NCI-H2171 (cell line): ENCODE measurements at regions not wholly inside any gene's neighbourhood (a gene's known extent, or its start where the extent isn't known, plus 50 kb on each side); places are given as distances from the start of the nearest gene placed in this dataset.
A peak's percentile ranks its signal among the peaks of the same experiment; 100 is the strongest.
"Not testable (repeated sequence)": the region's sequence is repeated elsewhere in the genome, so short reads cannot be mapped to it uniquely, and the experiment has no call there.

ENCODE experiments used
- DNase-seq: peaks from one replicate; lab custom pipeline; 2025; lab: John Stamatoyannopoulos, UW

DNA sequence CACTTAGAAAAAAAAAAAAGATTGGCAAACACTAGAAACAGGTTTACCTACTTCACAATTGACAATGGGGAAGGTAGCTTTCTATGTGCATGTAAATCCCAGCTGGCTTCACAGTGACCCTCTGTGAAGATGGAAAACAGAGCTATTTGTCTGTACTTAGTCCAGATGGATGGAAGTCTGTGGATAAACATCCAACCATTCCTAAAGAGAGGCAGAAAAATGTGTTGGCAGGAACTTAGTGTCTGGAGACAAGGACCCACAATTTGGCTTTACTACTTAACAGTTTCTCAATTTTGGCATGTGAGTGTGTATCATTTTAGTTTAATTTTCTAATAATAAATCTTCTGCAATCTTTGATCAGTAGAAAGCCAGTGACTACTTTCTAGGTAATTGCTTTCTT lies 154.4 kb downstream of the RAD51AP2 start:
- no peak for DNase-seq

DNA sequence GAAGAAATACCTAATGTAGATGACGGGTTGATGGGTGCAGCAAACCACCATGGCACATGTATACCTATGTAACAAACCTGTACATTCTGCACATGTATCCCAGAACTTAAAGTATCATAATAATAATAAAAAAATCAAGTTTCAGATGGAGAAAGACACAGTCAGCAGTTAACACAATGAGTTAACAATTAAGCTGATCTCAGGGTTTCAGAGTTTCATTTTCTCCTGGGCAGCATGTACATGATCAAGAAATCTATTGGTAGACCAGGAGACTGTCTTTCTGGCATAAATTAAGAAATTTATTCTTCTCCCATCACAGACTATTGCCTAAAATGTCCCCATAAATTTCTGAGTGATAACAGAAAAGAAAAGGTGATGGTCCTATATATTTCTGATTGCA lies 155.3 kb downstream of the RAD51AP2 start:
- no peak for DNase-seq

DNA sequence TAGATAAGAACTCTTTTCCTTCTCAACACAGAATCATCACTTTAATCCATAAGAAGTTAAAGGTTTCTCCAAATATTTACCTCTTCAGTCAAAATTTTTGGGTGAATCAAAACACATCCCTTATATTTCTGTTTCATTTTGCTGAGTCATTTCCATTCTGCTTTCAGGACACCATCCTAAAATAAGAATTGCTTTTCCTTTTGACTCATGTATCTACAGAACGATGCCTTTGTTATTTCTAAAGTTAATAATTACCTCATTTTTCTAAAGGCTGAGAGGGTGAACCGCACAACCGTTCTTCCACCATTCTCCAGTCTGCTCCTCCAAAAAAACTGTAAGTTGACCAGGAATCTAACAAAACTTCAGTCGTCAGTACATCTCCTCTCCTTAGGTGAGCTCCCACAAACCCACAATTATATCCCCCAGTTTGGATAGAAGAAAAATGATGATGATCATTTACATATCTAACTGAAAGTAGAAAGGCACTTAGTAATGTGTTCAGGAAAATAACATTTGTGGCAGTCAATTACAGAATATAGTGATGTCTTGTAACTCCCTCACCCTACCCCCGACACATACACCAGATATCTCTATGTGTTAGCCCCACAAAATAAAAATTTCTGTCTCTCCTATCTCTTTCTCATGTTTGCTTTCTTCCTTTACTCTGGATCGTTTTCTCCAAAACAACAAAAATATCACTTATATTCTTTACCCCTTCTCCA lies 162.5 kb downstream of the RAD51AP2 start:
- no peak for DNase-seq

DNA sequence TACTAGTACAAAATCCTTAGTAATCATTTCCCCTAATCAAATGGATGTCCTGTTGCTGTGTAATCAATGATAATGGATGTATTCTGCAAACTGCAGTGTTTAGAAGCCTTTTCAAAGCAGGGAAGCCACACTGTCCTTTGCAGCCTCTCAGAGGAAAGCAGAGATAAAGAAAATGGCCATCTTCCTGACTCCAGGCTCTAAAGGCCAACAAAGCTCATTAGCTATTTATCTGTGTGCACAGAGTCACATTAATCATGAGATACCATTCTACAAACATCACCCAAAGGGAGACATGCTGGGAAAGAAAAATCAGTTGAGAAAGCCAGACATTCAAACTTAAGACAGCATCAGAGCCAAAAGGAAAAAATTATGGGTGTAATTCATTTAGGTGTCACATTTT lies 165.0 kb downstream of the RAD51AP2 start:
- DNase-seq, result no peak

DNA sequence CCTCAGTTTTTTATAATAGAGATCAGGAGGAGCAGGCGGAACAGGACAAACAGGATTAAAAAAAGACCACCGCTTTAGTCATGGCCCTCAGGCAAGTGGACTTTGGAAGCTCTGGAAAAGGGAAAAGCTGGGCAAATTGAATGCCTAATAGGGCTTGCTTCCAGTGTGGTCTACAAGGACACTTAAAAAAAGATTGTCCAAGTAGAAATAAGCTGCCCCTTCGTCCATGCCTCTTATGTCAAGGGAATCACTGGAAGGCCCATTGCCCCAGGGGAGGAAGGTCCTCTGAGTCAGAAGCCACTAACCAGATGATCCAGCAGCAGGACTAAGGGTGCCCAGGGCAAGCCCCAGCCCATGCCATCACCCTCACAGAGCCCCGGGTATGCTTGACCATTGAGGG lies 175.5 kb downstream of the RAD51AP2 start:
- not testable (repeated sequence) for DNase-seq

DNA sequence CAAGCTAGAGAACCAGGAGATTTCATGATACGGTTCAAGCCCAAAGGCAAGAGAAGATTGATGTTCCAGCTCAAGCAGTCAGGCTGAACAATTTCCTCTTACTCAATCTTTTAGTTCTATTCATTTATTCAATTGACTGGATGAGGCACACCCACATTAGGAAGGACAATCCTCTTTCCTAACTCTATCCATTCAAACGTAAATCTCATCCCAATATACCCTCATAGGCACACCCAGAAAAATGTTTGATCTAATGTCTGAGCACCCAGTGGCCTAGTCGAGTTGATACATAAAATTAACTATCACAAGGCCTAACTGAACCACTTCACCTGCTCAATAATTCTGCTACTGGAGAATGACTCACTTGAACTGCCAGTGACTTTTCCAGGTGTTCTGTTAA lies 180.7 kb downstream of the RAD51AP2 start:
- DNase-seq, result no peak

DNA sequence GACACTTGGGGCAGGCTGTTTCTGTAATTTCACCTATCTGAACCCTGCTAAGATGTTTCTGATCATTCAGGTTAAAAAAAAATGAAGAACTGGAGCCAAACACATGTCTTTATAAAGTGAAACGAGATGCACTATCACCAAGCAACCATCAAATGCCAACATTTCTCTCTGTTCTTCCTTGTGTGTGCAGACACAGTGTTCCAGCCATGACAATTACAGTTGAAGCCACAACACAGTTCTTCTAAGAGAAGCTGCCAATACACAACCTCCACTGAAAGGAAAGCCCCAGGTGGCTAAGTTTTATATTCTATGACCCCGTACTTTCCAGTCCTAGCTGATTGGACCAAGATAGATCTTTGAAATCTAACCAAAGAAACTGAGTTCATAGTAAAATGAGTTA lies 181.8 kb downstream of the RAD51AP2 start:
- DNase-seq, result no peak

DNA sequence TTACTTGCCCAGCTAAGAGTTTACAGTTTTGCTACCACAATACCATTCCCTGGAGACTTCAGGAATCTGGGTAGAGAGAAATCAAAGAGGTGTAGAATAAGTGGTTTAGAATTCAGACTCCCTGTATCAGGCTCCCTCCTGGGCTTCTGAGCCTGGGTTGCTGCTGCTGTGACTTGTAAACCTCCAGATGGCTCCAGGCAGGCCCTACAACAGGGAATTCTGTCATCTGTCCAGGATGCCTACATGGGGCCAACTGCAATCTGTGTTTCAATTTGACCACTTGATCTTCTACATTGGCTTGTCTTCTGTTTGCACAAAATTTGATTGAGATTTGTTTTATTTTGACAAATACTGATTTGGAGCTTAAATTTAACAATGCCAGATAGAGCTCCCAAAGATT lies 183.9 kb downstream of the RAD51AP2 start:
- DNase-seq, result no peak

DNA sequence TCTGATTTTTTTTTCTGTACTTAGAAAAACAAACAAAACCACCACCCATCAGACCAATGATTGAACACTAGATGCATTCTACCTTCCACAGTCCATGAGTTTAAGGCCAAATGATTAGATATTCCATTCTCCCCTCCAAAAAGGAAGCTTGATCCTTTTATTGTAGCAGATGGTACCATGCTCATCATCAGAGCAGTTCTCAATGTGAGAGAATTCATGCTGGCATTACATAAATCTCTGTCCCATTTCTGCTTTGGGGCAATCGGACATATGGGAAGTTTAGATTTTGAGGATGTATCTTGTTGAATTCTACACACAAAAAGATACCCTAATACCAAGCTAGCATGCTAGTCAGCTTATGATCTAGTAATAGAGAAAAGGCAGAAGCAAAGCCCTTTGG lies 186.6 kb downstream of the RAD51AP2 start:
- no peak for DNase-seq

DNA sequence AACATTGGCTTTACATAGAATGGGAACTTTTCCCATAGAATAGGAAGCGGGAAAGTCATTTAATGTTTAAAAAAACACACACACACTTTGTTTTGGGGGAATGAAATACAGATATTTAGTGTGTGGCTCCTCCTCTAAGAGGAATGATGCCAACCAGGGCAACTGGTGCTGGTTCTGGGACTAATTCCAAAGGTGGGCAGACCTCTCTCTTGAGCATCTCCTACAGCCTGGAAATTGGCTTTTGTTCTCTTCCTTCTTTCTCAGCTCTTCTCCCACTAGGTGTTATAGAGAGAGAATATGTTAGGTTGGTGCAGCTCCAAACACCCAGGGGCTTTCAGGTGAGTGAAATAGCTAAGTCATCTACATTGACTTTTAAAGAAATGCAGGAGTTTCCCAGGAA lies 190.1 kb downstream of the RAD51AP2 start:
- DNase-seq, result no peak

DNA sequence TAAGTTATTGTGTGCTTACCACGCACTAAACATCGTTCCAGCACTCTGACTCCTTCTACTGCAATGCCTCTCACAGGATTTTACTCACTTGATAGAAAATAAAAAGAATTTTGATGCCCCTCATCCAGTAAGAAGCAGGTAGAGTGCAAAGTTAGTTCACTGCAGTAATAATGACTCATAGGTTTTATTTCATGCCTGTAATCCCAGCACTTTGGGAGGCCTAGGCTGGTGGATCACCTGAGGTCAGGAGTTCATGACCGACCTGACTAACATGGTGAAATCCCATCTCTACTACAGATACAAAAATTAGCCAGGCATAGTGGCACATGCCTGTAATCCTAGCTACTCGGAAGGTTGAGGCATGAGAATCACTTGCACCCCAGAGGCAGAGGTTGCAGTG lies 190.6 kb downstream of the RAD51AP2 start:
- no peak for DNase-seq

DNA sequence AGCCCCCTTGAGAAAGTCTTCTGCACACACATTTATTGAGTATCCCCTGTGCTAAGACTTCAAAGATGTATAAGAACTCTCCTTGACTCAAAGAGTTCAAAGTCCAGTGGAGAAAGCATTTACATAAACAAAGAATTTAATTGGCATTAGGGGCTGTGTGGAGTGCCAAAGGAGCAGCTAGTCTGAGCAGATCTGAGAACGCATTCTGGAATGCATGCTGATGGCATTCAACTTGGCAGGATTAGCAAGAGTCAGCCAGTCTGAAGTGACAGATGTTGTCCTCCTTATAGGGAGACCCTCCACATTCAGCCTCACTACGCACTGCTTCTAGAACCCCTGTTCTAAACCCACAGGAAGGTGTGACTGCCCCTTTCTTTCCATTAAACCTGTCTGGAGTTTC lies 191.5 kb downstream of the RAD51AP2 start:
- DNase-seq, result no peak

DNA sequence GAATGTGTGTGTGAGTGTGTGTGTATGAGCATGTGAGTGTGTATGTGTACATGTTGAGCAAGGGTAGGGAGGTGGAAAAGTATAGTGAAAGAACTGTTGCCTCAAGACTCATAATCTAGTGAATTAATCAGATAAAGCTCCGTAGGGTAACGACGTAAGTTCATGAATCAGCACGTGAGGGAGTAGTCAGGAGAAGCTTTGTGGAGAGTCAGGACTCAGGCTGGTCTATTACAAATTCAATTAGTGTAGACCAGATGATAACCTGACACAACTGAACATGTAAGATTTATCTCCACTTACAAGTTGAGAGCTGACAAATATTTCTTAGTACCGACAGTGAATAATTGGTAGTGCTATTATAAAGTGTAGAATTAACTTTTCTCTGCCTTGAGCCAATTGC lies 194.5 kb downstream of the RAD51AP2 start:
- DNase-seq, result no peak

DNA sequence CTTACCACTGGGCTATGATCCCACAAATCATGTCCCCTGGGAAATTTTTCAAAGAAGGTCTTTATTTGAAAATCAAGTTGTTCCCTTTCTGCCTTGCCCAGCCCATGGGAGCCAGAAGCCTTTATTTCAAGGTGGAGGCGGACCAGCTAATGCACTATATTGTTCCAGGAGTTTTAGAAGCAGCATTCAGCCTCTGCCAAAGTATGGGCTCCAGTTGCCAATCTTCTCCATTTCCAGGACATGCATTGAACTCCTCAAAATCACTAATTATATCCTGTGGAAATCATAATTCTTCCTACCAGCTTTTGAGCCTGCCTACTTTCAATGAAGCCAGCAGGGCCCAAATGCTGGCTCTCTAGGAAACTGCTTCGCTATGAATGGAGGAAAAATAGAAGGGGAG lies 195.8 kb downstream of the RAD51AP2 start:
- DNase-seq, result no peak

DNA sequence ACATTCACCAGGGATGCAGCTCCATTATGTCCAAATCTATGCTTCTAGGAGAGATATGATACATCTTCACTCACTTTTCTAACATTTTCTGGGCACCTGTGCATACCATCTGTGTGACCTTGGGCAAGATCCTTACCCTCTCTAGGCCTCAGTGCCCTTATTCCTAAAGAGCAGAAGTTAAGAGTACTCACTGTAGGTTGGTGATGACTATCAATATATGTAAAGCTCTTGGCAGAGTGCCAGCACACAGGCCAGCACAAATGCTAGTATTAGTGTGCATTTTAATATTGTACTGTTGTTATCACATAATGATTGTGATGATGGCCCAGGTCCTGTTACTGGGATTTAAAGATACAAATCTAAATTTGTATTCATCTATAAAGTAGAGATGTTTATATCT lies 199.2 kb downstream of the RAD51AP2 start:
- DNase-seq, result no peak

DNA sequence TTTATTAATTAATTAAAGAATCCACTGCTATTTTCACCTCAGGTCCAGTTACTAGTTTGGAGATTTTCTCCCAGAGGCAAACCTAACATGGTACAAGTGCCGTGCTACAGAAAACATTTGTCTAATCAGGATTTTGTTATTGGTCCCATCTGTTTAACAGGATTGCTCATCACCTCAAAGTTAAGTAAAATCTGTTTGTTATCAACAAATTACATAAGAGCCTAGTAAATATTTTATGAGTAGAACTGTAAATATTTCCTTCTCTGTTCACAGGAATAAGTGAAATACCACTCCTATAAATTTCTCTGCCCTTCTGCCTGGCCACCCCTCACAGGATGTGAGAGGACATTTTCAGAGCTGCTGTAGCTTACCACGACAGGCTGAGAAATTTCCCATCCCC lies 200.2 kb downstream of the RAD51AP2 start:
- no peak for DNase-seq

DNA sequence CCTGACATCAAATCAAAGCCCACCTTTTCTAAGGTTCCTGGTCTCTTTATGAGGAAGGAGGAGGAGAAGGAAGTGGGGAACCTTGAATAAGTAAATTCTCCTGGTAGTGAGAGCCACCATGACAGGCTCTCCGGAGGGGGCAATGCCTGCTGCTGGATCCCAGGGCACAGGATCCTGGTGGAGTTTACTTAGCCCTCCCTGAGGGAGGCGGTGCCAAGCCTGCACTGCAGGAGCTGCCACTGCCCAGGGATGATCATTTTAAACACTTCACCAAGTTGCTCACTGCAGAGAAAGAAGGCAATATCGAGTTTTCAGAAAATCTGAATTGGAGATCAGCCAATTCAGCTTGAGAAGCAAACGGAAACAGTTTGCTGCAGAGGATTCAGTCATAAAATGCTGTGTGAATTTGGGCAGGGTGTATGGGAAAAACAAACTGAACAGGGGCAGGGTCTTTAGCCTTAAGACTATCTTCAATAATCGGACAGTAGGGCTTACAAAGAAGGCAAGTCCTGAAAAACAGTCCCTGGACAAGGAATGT lies 200.7 kb downstream of the RAD51AP2 start:
- no peak for DNase-seq

DNA sequence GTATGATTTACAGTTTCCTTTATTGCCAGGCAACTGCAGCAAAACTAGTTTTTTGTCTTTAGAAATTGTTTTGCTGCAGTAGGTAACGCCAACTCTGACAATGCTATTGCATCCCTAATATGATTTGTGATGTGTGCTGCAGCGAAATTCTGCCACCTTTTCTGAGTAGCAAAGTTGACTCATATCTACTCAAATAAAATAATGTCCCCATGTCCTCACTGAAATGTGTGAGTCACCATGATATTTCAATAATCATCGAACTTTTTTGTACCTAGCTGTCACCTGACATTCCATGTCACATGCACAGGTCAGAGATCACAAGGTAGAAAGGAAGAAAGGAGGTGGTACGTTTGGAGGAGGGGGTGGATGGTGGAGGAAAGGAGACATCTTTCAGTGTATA lies 205.0 kb downstream of the RAD51AP2 start:
- no peak for DNase-seq

DNA sequence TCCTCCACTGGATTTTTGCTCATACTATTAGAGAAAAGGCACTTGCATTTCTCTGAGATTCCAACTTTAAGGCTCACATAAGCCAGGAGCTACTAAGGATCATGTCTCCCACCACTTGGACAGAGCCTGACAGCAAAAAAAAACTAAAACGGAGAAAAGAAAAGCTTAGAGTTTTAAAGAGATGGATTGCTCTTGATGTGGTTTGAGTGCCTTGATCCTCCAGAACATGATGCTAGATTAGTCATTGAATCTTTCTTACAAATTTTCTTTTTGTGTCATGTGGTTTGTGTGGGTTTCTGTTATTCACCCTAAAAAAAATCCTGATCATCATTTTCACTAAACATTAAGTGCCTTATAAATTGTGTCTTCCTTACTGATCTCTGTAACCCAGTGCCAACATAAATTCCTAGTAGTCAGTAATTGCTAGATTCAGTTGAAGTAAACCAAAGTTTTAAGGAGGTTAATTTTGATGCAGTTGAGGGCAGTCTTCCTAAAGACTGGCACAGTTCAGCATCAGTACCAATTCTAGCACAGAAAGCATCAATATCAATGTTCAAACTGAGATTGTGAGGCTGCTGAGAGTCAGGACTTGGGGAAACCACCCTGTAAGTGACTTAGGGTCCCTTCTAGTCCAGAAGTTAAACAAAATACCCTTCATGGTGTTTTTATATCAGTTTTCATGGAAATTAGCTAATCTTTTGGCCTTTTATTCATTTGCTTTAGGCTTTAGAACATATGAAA lies 206.3 kb downstream of the RAD51AP2 start:
- DNase-seq, result no peak

DNA sequence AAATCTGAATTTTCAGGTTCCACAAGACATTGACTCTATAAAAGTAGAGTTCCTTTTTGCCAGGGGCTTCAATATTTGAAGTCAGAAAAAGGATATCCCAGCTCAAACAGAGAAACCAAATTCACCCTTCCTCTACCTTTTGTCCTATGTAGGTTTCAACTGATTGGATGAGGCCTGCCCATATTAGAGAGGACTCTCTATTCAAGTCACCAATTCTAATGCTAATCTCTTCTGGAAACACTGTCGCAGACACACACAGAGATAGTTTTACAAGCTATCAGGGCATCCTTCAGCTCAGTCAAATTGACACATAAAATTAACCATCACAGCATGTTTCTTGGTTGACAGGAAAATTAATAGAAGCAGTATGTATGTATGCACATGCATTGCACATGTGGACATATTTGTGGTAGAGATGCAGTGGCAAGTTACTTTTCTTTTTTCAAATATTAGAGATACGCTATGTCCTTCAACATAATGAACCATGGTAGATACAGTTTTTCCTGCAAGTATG lies 207.1 kb downstream of the RAD51AP2 start:
- DNase-seq, result no peak

DNA sequence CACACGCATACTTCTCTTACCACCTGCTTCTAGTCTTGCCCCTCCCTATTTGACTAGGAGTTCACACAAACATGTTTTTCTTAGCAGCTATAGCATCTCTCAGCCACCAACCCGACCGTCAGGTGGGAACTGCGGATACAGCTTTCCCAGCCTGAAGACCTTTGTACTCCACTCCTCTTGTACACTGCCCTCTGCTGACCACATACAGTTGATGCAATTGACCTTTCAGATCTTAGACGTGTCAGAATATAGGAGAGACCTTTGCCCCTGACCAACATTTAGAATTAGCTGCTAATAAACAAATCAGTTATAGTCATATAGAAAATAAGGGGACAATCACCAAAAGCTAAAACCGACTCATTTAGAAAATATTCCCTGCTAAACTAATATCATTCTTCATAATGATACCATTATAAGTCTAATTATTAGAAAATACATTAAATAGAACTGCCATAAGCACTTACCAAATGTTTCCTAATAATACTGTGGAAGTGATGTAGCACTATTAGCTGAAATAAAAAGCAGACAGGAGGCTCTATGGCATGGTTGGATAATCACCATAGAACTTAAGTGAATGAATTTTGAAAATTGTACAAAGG lies 208.4 kb downstream of the RAD51AP2 start:
- peak; percentile 33 for DNase-seq

DNA sequence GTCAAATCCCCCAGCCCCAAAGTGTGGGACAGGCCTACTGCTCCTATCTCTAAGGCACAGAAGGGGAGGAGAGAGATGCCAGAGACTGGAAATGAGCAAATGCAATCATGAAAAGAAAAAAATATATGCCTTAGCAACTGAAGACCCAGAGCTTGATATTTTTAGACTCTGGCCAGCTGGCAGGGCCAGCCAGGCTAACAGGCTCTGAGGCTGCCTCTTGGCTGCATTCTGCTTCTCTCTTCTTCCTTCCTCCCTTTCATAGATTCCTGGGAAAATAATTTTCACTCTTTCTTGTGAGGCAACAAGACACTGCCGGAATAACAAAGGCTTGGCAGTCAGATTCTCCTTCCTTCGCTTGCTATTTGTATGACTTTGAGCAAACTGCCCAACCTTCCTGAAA lies 209.1 kb downstream of the RAD51AP2 start:
- no peak for DNase-seq

DNA sequence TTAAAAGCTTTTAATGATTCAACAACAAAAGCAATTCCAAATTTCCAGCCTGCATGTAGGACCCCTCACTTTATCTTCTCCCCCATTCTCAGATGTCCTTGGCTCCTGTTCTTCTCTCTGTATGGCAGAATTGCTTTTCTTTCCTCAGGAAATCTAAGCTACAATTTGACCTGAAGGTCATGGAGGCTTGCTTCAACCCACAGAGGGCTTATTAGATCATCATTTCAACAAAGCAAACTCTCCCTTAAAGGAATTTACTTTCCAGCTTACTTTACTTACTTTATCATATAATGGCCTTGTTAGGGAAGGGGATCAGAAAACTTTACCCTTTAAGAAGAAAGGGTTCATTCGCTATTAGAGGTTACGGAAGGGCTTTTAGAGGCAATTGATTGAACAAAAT lies 211.5 kb downstream of the RAD51AP2 start:
- no peak for DNase-seq
